ENCODE measurements at regions not wholly inside any gene's neighbourhood (a gene's known extent, or its start where the extent isn't known, plus 50 kb on each side); places are given as distances from the start of the nearest gene placed in this dataset.

- DNase-seq (ENCODE audit: low read depth), result no peak
- H3K4me3 ChIP-seq (ENCODE audit: low read depth, low read length), result no peak overlapping the region
- TF ChIP-seq CTCF (conservative IDR thresholded peaks at IDR 0.05; ENCODE audit: low read depth, low read length), result no peak
Measured at GRCh38 chr16:64136743-64137142, 985.1 kb downstream of the CDH11 start.

GRCh38 chr16:64136314-64136713 lies 985.5 kb downstream of the CDH11 start:
- no peak for DNase-seq (ENCODE audit: low read depth)
- TF ChIP-seq CTCF (conservative IDR thresholded peaks at IDR 0.05; ENCODE audit: low read depth, low read length), result no peak
- H3K4me3 ChIP-seq (ENCODE audit: low read depth, low read length), result no peak overlapping the region

GRCh38 chr16:64133366-64133765 lies 988.5 kb downstream of the CDH11 start:
- DNase-seq (ENCODE audit: low read depth), result no peak
- no peak for TF ChIP-seq CTCF (conservative IDR thresholded peaks at IDR 0.05; ENCODE audit: low read depth, low read length)
- H3K4me3 ChIP-seq (ENCODE audit: low read depth, low read length), result no peak overlapping the region

GRCh38 chr16:64132759-64133361 lies 989.0 kb downstream of the CDH11 start:
- no peak overlapping the region for H3K4me3 ChIP-seq (ENCODE audit: low read depth, low read length)
- no peak for DNase-seq (ENCODE audit: low read depth)
- no peak for TF ChIP-seq CTCF (conservative IDR thresholded peaks at IDR 0.05; ENCODE audit: low read depth, low read length)

- DNase-seq (ENCODE audit: low read depth), result no peak
- TF ChIP-seq CTCF (conservative IDR thresholded peaks at IDR 0.05; ENCODE audit: low read depth, low read length), result no peak
- H3K4me3 ChIP-seq (ENCODE audit: low read depth, low read length), result no peak overlapping the region
Measured at GRCh38 chr16:64132190-64132589, 989.7 kb downstream of the CDH11 start.

GRCh38 chr16:64131423-64131822 lies 990.4 kb downstream of the CDH11 start:
- DNase-seq (ENCODE audit: low read depth), result no peak
- no peak overlapping the region for H3K4me3 ChIP-seq (ENCODE audit: low read depth, low read length)
- no peak for TF ChIP-seq CTCF (conservative IDR thresholded peaks at IDR 0.05; ENCODE audit: low read depth, low read length)

GRCh38 chr16:64130140-64130539 lies 991.7 kb downstream of the CDH11 start:
- no peak for TF ChIP-seq CTCF (conservative IDR thresholded peaks at IDR 0.05; ENCODE audit: low read depth, low read length)
- no peak for DNase-seq (ENCODE audit: low read depth)
- no peak overlapping the region for H3K4me3 ChIP-seq (ENCODE audit: low read depth, low read length)
